ENCODE measurements at regions not wholly inside any gene's neighbourhood (a gene's known extent, or its start where the extent isn't known, plus 50 kb on each side); places are given as distances from the start of the nearest gene placed in this dataset.

- DNase-seq (ENCODE audit: low spot score in 2 of 2): no peak
- H3K4me3 ChIP-seq: no peak overlapping the region
- WGBS, 2 donors: 44 to 47% methylated on average over 1 of the region's 1 CpG
Measured at GRCh38 chr5:125181159-125181558, 434.7 kb upstream of the ZNF608 start.

GRCh38 chr5:125181955-125182354 lies 435.5 kb upstream of the ZNF608 start:
- Histone ChIP-seq H3K4me1 (no peaks in the 10 kb centered on the region), H3K9me3 (peaks cover 0 to 2% (median 0%) of the 10 kb centered on the region in 4 donors), H3K27ac (no peak overlapping the region), H3K36me3 (no peaks in the 10 kb centered on the region), H3K27me3 (no peaks in the 10 kb centered on the region), H3K4me3 (no peak overlapping the region)
- DNase-seq (ENCODE audit: low spot score in 2 of 2): no peak
- no peak for TF ChIP-seq POLR2A (IDR thresholded peaks at IDR 0.05)
- no peak for TF ChIP-seq CTCF (IDR thresholded peaks at IDR 0.05)
- TF ChIP-seq EP300 (IDR thresholded peaks at IDR 0.05): no peak
- 96 to 100% methylated on average over 1 of the region's 1 CpG for WGBS, 2 donors

More at GRCh38 chr5:125181159-125181558, 434.7 kb upstream of the ZNF608 start:
- Histone ChIP-seq H3K4me1 (no peaks in the 10 kb centered on the region), H3K36me3 (no peaks in the 10 kb centered on the region), H3K9me3 (peaks cover 0 to 2% (median 0%) of the 10 kb centered on the region in 4 donors), H3K27me3 (no peaks in the 10 kb centered on the region), H3K27ac (no peak overlapping the region)
- TF ChIP-seq CTCF (IDR thresholded peaks at IDR 0.05): no peak
- TF ChIP-seq EP300 (IDR thresholded peaks at IDR 0.05): no peak
- no peak for TF ChIP-seq POLR2A (IDR thresholded peaks at IDR 0.05)

GRCh38 chr5:125185740-125186139 lies 439.3 kb upstream of the ZNF608 start:
- no peak for TF ChIP-seq POLR2A (IDR thresholded peaks at IDR 0.05)
- no peak for TF ChIP-seq CTCF (IDR thresholded peaks at IDR 0.05)
- TF ChIP-seq EP300 (IDR thresholded peaks at IDR 0.05): no peak
- H3K27ac ChIP-seq: no peak overlapping the region
- H3K27me3 ChIP-seq: no peaks in the 10 kb centered on the region
- H3K4me1 ChIP-seq: no peaks in the 10 kb centered on the region
- H3K9me3 ChIP-seq: peaks cover 0 to 2% (median 0%) of the 10 kb centered on the region in 4 donors
- 88 to 100% methylated on average over 1 of the region's 1 CpG for WGBS, 2 donors
- no peak overlapping the region for H3K4me3 ChIP-seq
- no peak for DNase-seq (ENCODE audit: low spot score in 2 of 2)
- H3K36me3 ChIP-seq: no peaks in the 10 kb centered on the region

- Histone ChIP-seq H3K36me3 (no peaks in the 10 kb centered on the region), H3K27ac (no peak overlapping the region), H3K27me3 (no peaks in the 10 kb centered on the region), H3K4me3 (no peak overlapping the region), H3K9me3 (peaks cover 0 to 2% (median 0%) of the 10 kb centered on the region in 4 donors), H3K4me1 (no peaks in the 10 kb centered on the region)
- no peak for TF ChIP-seq EP300 (IDR thresholded peaks at IDR 0.05)
- DNase-seq (ENCODE audit: low spot score in 2 of 2): no peak
- WGBS, 2 donors: 60 to 76% methylated on average over 4 of the region's 4 CpGs
Measured at GRCh38 chr5:125186911-125187375, 440.5 kb upstream of the ZNF608 start.

- no peak for TF ChIP-seq EP300 (IDR thresholded peaks at IDR 0.05)
- TF ChIP-seq POLR2A (IDR thresholded peaks at IDR 0.05): no peak
- TF ChIP-seq CTCF (IDR thresholded peaks at IDR 0.05): no peak
- Histone ChIP-seq H3K4me1 (no peaks in the 10 kb centered on the region), H3K27ac (peak overlapping the region in 1 of 4 donors; percentile 11), H3K27me3 (no peaks in the 10 kb centered on the region), H3K9me3 (peaks cover 0 to 2% (median 0%) of the 10 kb centered on the region in 4 donors), H3K36me3 (no peaks in the 10 kb centered on the region), H3K4me3 (no peak overlapping the region)
- 62 to 63% methylated on average over 1 of the region's 1 CpG for WGBS, 2 donors
- DNase-seq (ENCODE audit: low spot score in 2 of 2): no peak
Measured at GRCh38 chr5:125189531-125189941, 443.1 kb upstream of the ZNF608 start.

Data from tibial nerve (tissue), 4 donors.